IMR-90 (cell line): ENCODE measurements at regions not wholly inside any gene's neighbourhood (a gene's known extent, or its start where the extent isn't known, plus 50 kb on each side); places are given as distances from the start of the nearest gene placed in this dataset.
A peak's percentile ranks its signal among the peaks of the same experiment; 100 is the strongest.

Source experiments
- POLR2A ChIP-seq: IDR thresholded peaks from 2 replicates; pipeline ENCODE4 v1.6.1; 2012; ENCODE audit warnings: mild to moderate bottlenecking, low read depth, low read length
- RAD21 ChIP-seq: IDR thresholded peaks from 2 replicates; pipeline ENCODE4 v1.6.1; 2012; ENCODE audit warnings: low read length, improper control_type of control experiment
- RCOR1 ChIP-seq: IDR thresholded peaks from 2 replicates; pipeline ENCODE4 v1.6.1; 2012; ENCODE audit warnings: mild to moderate bottlenecking, low read length, improper control_type of control experiment; ENCODE audit not compliant: insufficient replicate concordance
- RFX5 ChIP-seq: IDR thresholded peaks from 2 replicates; pipeline ENCODE4 v1.8.0; 2012; ENCODE audit warnings: low read depth, mild to moderate bottlenecking, low read length, moderate library complexity
- SMC3 ChIP-seq: fragments of 150-350 bp; IDR thresholded peaks from 2 replicates; pipeline ENCODE4 v1.6.1; 2016; ENCODE audit warnings: low read depth, mild to moderate bottlenecking, antibody characterized with exemption, low read length, moderate library complexity
- TF ChIP-seq, protein P1 (sequence below): conservative IDR thresholded peaks from 2 replicates; pipeline ENCODE4 v1.5.1; 2012; ENCODE audit warnings: mild to moderate bottlenecking, low read depth, low read length, improper control_type of control experiment

DNA sequence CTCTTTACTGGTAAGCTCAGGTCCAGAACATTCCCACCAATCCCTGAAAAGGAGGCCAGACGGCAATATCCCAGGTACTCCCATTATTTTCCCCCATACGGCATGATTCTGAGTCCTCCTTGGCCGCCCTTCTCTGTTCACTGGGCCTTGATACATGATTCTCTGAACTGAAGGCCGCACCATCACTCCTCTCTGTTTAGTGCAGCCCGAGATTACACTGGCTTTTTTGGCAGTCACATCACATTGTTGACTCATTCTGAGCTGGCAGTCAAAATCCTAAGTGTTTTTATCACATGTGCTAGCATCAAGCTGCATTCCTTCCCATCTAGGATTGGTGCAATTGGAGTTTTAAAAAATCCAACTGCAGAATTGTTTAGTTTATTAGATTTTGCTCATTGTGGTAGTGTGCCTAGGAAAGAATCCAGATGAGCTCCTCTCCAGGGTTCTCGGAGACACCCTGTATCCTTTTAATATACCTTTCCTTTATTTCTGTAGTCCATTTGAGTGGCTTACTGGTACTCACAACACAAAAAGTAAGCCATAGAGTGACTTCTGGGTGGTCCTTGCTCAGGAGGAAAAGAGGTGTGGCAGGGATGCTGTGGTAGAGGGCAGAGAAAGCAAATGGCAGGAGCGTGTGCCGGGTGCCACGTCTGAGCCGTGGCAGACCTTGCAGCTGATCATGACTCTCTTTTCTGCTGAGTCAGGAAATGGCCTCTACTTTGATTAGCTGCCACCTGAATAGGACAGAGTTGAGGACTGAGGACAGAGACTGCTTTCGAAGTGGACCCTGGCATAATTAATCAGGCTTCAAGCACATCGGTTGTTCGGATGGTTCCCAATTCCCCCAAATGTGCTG, 121.1 kb upstream of the IL12B start:
- TF ChIP-seq, protein P1, sequence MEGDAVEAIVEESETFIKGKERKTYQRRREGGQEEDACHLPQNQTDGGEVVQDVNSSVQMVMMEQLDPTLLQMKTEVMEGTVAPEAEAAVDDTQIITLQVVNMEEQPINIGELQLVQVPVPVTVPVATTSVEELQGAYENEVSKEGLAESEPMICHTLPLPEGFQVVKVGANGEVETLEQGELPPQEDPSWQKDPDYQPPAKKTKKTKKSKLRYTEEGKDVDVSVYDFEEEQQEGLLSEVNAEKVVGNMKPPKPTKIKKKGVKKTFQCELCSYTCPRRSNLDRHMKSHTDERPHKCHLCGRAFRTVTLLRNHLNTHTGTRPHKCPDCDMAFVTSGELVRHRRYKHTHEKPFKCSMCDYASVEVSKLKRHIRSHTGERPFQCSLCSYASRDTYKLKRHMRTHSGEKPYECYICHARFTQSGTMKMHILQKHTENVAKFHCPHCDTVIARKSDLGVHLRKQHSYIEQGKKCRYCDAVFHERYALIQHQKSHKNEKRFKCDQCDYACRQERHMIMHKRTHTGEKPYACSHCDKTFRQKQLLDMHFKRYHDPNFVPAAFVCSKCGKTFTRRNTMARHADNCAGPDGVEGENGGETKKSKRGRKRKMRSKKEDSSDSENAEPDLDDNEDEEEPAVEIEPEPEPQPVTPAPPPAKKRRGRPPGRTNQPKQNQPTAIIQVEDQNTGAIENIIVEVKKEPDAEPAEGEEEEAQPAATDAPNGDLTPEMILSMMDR, result 0 out of 2 replicates have a peak, but pooled peaks have one; percentile 1
- TF ChIP-seq RCOR1 (no peak), POLR2A (no peak), RFX5 (no peak), RAD21 (peak; percentile 29; the same call in 1 of the 2 replicates), SMC3 (0 out of 2 replicates have a peak, but pooled peaks have one; percentile 10)
